DOHH2 (cell line): ENCODE measurements at regions not wholly inside any gene's neighbourhood (a gene's known extent, or its start where the extent isn't known, plus 50 kb on each side); places are given as distances from the start of the nearest gene placed in this dataset.
"Not testable (repeated sequence)": the region's sequence is repeated elsewhere in the genome, so short reads cannot be mapped to it uniquely, and the experiment has no call there.

Experiments used
- H3F3A ChIP-seq: fragments of 200-600 bp; sonication (generic), shearing (Covaris generic); 2 replicates; pipeline ENCODE4 v1.6.0; 2016; ENCODE audit warnings: antibody characterized with exemption, mild to moderate bottlenecking; ENCODE audit not compliant: control insufficient read depth, insufficient read depth
- H3K27ac ChIP-seq: fragments of 200-600 bp; sonication (generic); 2 replicates; pipeline ENCODE4 v1.5.1; 2014; ENCODE audit warnings: low read depth, mild to moderate bottlenecking, low read length, moderate library complexity
- H3K27me3 ChIP-seq: fragments of 200-600 bp; sonication (generic); 2 replicates; pipeline ENCODE4 v1.6.1; 2014; ENCODE audit warnings: mild to moderate bottlenecking, low read length, mixed read lengths; ENCODE audit not compliant: control insufficient read depth
- H3K36me3 ChIP-seq: fragments of 200-600 bp; sonication (generic); 2 replicates; pipeline ENCODE4 v1.6.1; 2014; ENCODE audit warnings: mild to moderate bottlenecking, low read length, moderate library complexity, mixed read lengths; ENCODE audit not compliant: control insufficient read depth
- H3K4me1 ChIP-seq: fragments of 200-600 bp; sonication (generic); 2 replicates; pipeline ENCODE4 v1.6.1; 2014; ENCODE audit warnings: mild to moderate bottlenecking, low read length, mixed read lengths; ENCODE audit not compliant: control insufficient read depth
- H3K4me2 ChIP-seq: fragments of 200-600 bp; sonication (generic); 2 replicates; pipeline ENCODE4 v1.6.0; 2014; ENCODE audit warnings: mild to moderate bottlenecking, low read length, moderate library complexity
- H3K4me3 ChIP-seq: fragments of 200-600 bp; sonication (generic); 2 replicates; pipeline ENCODE4 v1.5.1; 2014; ENCODE audit warnings: mild to moderate bottlenecking, low read length, mixed read lengths
- H3K79me2 ChIP-seq: fragments of 200-600 bp; sonication (generic); 2 replicates; pipeline ENCODE4 v1.6.1; 2014; ENCODE audit warnings: mild to moderate bottlenecking, low read length, mixed read lengths; ENCODE audit not compliant: control insufficient read depth
- H3K9me2 ChIP-seq: fragments of 200-600 bp; sonication (generic); replicated peaks from 2 replicates; pipeline ENCODE4 v1.6.1; 2014; ENCODE audit warnings: mild to moderate bottlenecking, low read length, mixed read lengths; ENCODE audit not compliant: control insufficient read depth
- H3K9me3 ChIP-seq: fragments of 200-600 bp; sonication (generic); 2 replicates; pipeline ENCODE4 v1.6.1; 2014; ENCODE audit warnings: antibody characterized with exemption, low read length, mixed read lengths; ENCODE audit not compliant: control insufficient read depth, insufficient read depth
- H4K20me1 ChIP-seq: fragments of 200-600 bp; sonication (generic); 2 replicates; pipeline ENCODE4 v1.6.0; 2014; ENCODE audit warnings: low read depth, mild to moderate bottlenecking, antibody characterized with exemption, low read length, moderate library complexity; ENCODE audit not compliant: control insufficient read depth, insufficient read depth
- CTCF ChIP-seq: fragments of 200-600 bp; sonication (generic); IDR thresholded peaks from one replicate; pipeline ENCODE4 v1.5.1; 2014; ENCODE audit warnings: antibody characterized with exemption, mild to moderate bottlenecking, low read depth, low read length; ENCODE audit not compliant: poor library complexity, severe bottlenecking
- EZH2phosphoT487 ChIP-seq: fragments of 200-600 bp; sonication (generic); IDR thresholded peaks from 2 replicates; pipeline ENCODE4 v1.6.1; 2017; ENCODE audit warnings: borderline replicate concordance, mild to moderate bottlenecking, antibody characterized with exemption, low read length, moderate library complexity, mixed read lengths

GRCh38 chr18:49690312-49690711, 123.0 kb downstream of the ACAA2 start:
- no peak overlapping the region for H3K27ac ChIP-seq
- H3K27me3 ChIP-seq: 0 out of 2 replicates have a peak, but pooled peaks cover 2% of the 10 kb centered on the region
- TF ChIP-seq CTCF (no peak), EZH2phosphoT487 (no peak)
- H4K20me1 ChIP-seq: no peaks in the 10 kb centered on the region
- no peaks in the 10 kb centered on the region for H3F3A ChIP-seq
- no peaks in the 10 kb centered on the region for H3K9me2 ChIP-seq
- H3K4me1 ChIP-seq: peaks cover 15% of the 10 kb centered on the region
- H3K4me3 ChIP-seq: no peak overlapping the region
- no peaks in the 10 kb centered on the region for H3K79me2 ChIP-seq
- H3K36me3 ChIP-seq: no peaks in the 10 kb centered on the region
- no peaks in the 10 kb centered on the region for H3K9me3 ChIP-seq
- H3K4me2 ChIP-seq: no peak overlapping the region

GRCh38 chr18:49685231-49685942, 123.5 kb downstream of the LIPG start:
- TF ChIP-seq CTCF (no peak), EZH2phosphoT487 (no peak)
- H4K20me1 ChIP-seq: no peaks in the 10 kb centered on the region
- H3K4me2 ChIP-seq: no peak overlapping the region
- no peaks in the 10 kb centered on the region for H3K9me2 ChIP-seq
- no peaks in the 10 kb centered on the region for H3K79me2 ChIP-seq
- H3K27me3 ChIP-seq: no peaks in the 10 kb centered on the region
- no peak overlapping the region for H3K4me3 ChIP-seq
- H3K9me3 ChIP-seq: no peaks in the 10 kb centered on the region
- H3K4me1 ChIP-seq: no peaks in the 10 kb centered on the region
- H3F3A ChIP-seq: no peaks in the 10 kb centered on the region
- H3K27ac ChIP-seq: no peak overlapping the region
- no peaks in the 10 kb centered on the region for H3K36me3 ChIP-seq

GRCh38 chr18:49682803-49683190, 120.9 kb downstream of the LIPG start:
- not testable (repeated sequence) for H3K9me2 ChIP-seq, H3K9me3 ChIP-seq, H3K36me3 ChIP-seq, H3K27me3 ChIP-seq, H3K4me2 ChIP-seq, H3K27ac ChIP-seq, H3K4me3 ChIP-seq, H3K4me1 ChIP-seq, H3F3A ChIP-seq, H3K79me2 ChIP-seq, H4K20me1 ChIP-seq

- H3K9me2 ChIP-seq: no peaks in the 10 kb centered on the region
- H3K4me1 ChIP-seq: no peaks in the 10 kb centered on the region
- H3K36me3 ChIP-seq: no peaks in the 10 kb centered on the region
- H3K27me3 ChIP-seq: peaks cover 2% of the 10 kb centered on the region; the same call in 1 of the 2 replicates
- TF ChIP-seq EZH2phosphoT487 (no peak), CTCF (no peak)
- no peaks in the 10 kb centered on the region for H3F3A ChIP-seq
- no peaks in the 10 kb centered on the region for H4K20me1 ChIP-seq
- H3K27ac ChIP-seq: no peak overlapping the region
- H3K4me3 ChIP-seq: no peak overlapping the region
- H3K4me2 ChIP-seq: no peak overlapping the region
- no peaks in the 10 kb centered on the region for H3K79me2 ChIP-seq
- no peaks in the 10 kb centered on the region for H3K9me3 ChIP-seq
Observed at GRCh38 chr18:49682173-49682802, 120.4 kb downstream of the LIPG start.
